Liver (tissue), 8 donors: ENCODE measurements at regions not wholly inside any gene's neighbourhood (a gene's known extent, or its start where the extent isn't known, plus 50 kb on each side); places are given as distances from the start of the nearest gene placed in this dataset.

Experiments
- DNase-seq: peaks from one replicate; pipeline ENCODE4 v3.0.0-alpha.2; 2017; ENCODE audit warnings: low spot score
- H3K27ac ChIP-seq, 2 donors: one replicate each; pipeline ENCODE4 v1.7.0; 2013; ENCODE audit warnings: inconsistent platforms in 2 of 2, low read length in 2 of 2, control low read depth in 1 of 2, low read depth in 1 of 2, mild to moderate bottlenecking in 1 of 2
- H3K27me3 ChIP-seq, 4 donors: one replicate each; pipeline versions ENCODE4 v1.6.1 to v1.7.0; 2013; ENCODE audit warnings: low read length in 3 of 4, inconsistent platforms in 1 of 4, mild to moderate bottlenecking in 1 of 4, moderate library complexity in 1 of 4; ENCODE audit not compliant: control insufficient read depth in 4 of 4, insufficient read depth in 4 of 4
- H3K36me3 ChIP-seq, 4 donors: one replicate each; pipeline versions ENCODE4 v1.6.1 to v1.7.0; 2013; ENCODE audit warnings: low read length in 3 of 4, mild to moderate bottlenecking in 3 of 4, low read depth in 1 of 4, moderate library complexity in 1 of 4; ENCODE audit not compliant: control insufficient read depth in 4 of 4, insufficient read depth in 3 of 4
- H3K4me1 ChIP-seq, 4 donors: one replicate each; pipeline versions ENCODE4 v1.6.1 to v1.7.0; 2013; ENCODE audit warnings: low read length in 3 of 4, mild to moderate bottlenecking in 3 of 4, moderate library complexity in 1 of 4; ENCODE audit not compliant: control insufficient read depth in 4 of 4, insufficient read depth in 4 of 4
- H3K4me3 ChIP-seq, 3 donors: one replicate each; pipeline versions ENCODE4 v1.6.1 to v1.7.0; 2013; ENCODE audit warnings: low read length in 3 of 3, control low read depth in 1 of 3, low read depth in 1 of 3, mild to moderate bottlenecking in 1 of 3
- H3K9ac ChIP-seq, 2 donors: one replicate each; pipeline ENCODE4 v1.7.0; 2013; ENCODE audit warnings: low read length in 2 of 2, mild to moderate bottlenecking in 2 of 2, moderate library complexity in 2 of 2, control low read depth in 1 of 2, low read depth in 1 of 2
- H3K9me3 ChIP-seq, 4 donors: one replicate each; pipeline versions ENCODE4 v1.6.1 to v1.7.0; 2013; ENCODE audit warnings: low read length in 3 of 4; ENCODE audit not compliant: control insufficient read depth in 4 of 4
- ATF3 ChIP-seq: IDR thresholded peaks from 2 replicates; pipeline ENCODE4 v1.6.1; 2016; ENCODE audit warnings: antibody characterized with exemption
- HNF4G ChIP-seq: IDR thresholded peaks from 2 replicates; pipeline ENCODE4 v1.6.1; 2016; ENCODE audit warnings: antibody characterized with exemption
- JUND ChIP-seq, 2 donors: IDR thresholded peaks; 2 replicates each; pipeline ENCODE4 v1.6.1; 2016; ENCODE audit warnings: antibody characterized with exemption in 2 of 2
- NR2F2 ChIP-seq: IDR thresholded peaks from 2 replicates; pipeline ENCODE4 v1.6.1; 2016; ENCODE audit warnings: antibody characterized with exemption
- REST ChIP-seq: IDR thresholded peaks from 2 replicates; pipeline ENCODE4 v1.6.1; 2016; ENCODE audit warnings: antibody characterized with exemption, mild to moderate bottlenecking
- RXRA ChIP-seq, 2 donors: IDR thresholded peaks; 2 replicates each; pipeline ENCODE4 v1.6.1; 2017 to 2018; ENCODE audit warnings: antibody characterized with exemption in 2 of 2, mild to moderate bottlenecking in 1 of 2
- SP1 ChIP-seq: IDR thresholded peaks from 2 replicates; pipeline ENCODE4 v1.6.1; 2018; ENCODE audit warnings: antibody characterized with exemption, mild to moderate bottlenecking
- YY1 ChIP-seq: IDR thresholded peaks from 2 replicates; pipeline ENCODE4 v1.6.1; 2016; ENCODE audit warnings: antibody characterized with exemption, mild to moderate bottlenecking
- WGBS: extraction: QIAGEN DNeasy Blood & Tissue Kit; methylation state at CpG from one replicate; pipeline ENCODE4 v1.1.7; 2013; 5-methylcytosine and 5-hydroxymethylcytosine counted together
- TF ChIP-seq, protein P1 (sequence below): IDR thresholded peaks from 2 replicates; pipeline ENCODE4 v1.6.1; 2016; ENCODE audit warnings: antibody characterized with exemption
- TF ChIP-seq, protein P2 (sequence below): fragments of 150-350 bp; IDR thresholded peaks from 2 replicates; pipeline ENCODE4 v1.5.1; 2017; ENCODE audit warnings: improper control_type of control experiment, low read depth, low read length; ENCODE audit not compliant: missing input control
- TF ChIP-seq, protein P3 (sequence below): IDR thresholded peaks from 2 replicates; pipeline ENCODE4 v1.6.1; 2016; ENCODE audit warnings: antibody characterized with exemption
- donor health status: healthy.
- donor health status: healthy.
- donor health status: healthy.
- donor health status: healthy.
- donor health status: healthy.

DNA sequence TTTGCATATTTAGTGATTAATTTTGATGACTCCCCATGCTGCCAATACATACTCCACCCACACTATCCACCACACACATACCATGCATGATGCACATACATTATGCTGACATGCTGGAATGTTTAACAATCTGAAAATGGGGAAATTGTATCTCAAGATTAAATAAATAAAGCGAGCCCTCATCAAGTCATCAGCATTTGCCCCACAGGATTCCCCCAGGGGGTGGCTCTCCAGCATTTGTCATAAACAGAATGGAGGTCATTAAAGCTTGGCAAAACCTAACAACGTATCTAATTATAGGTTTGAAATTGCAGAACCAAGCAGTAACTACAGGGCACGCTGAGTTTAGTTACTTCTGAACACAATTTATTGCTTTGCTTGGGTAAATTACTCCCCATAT is 141.2 kb upstream of the TACR1 start:
- no peak for TF ChIP-seq ATF3
- no peak for TF ChIP-seq NR2F2
- TF ChIP-seq RXRA (IDR thresholded peaks at IDR 0.05) = no peak
- H3K4me1 ChIP-seq = no peaks in the 10 kb centered on the region
- H3K9me3 ChIP-seq = no peaks in the 10 kb centered on the region
- H3K4me3 ChIP-seq = no peak overlapping the region
- WGBS = 67% methylated on average over 3 of the region's 3 CpGs
- H3K36me3 ChIP-seq = no peaks in the 10 kb centered on the region
- no peaks in the 10 kb centered on the region for H3K27me3 ChIP-seq
- H3K9ac ChIP-seq = no peak overlapping the region
- DNase-seq = no peak
- H3K27ac ChIP-seq = no peak overlapping the region

DNA sequence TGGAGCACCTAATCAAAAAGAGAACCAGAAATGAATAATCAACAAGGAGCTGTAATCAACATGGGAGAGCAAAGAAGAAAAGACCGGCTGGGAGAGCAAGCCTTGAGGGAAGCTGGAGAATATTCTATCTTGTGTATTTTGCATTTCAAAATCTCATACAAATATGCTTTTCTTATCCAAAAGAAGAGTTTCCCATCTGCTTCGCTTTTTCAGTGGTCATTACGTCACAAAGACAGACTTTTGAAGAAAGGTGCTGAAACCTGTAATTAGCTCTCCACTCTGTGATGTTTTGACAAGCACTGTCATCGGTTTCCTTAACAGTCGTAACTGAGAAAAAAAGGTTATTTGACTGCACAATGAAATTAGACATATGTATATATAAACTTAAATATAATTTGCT is 139.1 kb upstream of the TACR1 start:
- Histone ChIP-seq H3K4me1 (no peaks in the 10 kb centered on the region), H3K9ac (no peak overlapping the region), H3K27ac (no peak overlapping the region), H3K27me3 (no peaks in the 10 kb centered on the region), H3K4me3 (no peak overlapping the region), H3K36me3 (no peaks in the 10 kb centered on the region), H3K9me3 (no peaks in the 10 kb centered on the region)
- 83% methylated on average over 5 of the region's 5 CpGs for WGBS
- no peak for TF ChIP-seq JUND (IDR thresholded peaks at IDR 0.05)
- TF ChIP-seq SP1 = no peak
- TF ChIP-seq, protein P1, sequence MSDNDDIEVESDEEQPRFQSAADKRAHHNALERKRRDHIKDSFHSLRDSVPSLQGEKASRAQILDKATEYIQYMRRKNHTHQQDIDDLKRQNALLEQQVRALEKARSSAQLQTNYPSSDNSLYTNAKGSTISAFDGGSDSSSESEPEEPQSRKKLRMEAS = no peak
- TF ChIP-seq REST = no peak
- TF ChIP-seq YY1 = no peak
- TF ChIP-seq, protein P2, sequence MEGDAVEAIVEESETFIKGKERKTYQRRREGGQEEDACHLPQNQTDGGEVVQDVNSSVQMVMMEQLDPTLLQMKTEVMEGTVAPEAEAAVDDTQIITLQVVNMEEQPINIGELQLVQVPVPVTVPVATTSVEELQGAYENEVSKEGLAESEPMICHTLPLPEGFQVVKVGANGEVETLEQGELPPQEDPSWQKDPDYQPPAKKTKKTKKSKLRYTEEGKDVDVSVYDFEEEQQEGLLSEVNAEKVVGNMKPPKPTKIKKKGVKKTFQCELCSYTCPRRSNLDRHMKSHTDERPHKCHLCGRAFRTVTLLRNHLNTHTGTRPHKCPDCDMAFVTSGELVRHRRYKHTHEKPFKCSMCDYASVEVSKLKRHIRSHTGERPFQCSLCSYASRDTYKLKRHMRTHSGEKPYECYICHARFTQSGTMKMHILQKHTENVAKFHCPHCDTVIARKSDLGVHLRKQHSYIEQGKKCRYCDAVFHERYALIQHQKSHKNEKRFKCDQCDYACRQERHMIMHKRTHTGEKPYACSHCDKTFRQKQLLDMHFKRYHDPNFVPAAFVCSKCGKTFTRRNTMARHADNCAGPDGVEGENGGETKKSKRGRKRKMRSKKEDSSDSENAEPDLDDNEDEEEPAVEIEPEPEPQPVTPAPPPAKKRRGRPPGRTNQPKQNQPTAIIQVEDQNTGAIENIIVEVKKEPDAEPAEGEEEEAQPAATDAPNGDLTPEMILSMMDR = no peak
- TF ChIP-seq, protein P3, sequence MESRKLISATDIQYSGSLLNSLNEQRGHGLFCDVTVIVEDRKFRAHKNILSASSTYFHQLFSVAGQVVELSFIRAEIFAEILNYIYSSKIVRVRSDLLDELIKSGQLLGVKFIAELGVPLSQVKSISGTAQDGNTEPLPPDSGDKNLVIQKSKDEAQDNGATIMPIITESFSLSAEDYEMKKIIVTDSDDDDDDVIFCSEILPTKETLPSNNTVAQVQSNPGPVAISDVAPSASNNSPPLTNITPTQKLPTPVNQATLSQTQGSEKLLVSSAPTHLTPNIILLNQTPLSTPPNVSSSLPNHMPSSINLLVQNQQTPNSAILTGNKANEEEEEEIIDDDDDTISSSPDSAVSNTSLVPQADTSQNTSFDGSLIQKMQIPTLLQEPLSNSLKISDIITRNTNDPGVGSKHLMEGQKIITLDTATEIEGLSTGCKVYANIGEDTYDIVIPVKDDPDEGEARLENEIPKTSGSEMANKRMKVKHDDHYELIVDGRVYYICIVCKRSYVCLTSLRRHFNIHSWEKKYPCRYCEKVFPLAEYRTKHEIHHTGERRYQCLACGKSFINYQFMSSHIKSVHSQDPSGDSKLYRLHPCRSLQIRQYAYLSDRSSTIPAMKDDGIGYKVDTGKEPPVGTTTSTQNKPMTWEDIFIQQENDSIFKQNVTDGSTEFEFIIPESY = no peak
- no peak for DNase-seq

GRCh38 chr2:75337619-75338018 is 138.3 kb upstream of the TACR1 start:
- no peaks in the 10 kb centered on the region for H3K27me3 ChIP-seq
- WGBS = 80% methylated on average over 3 of the region's 3 CpGs
- no peaks in the 10 kb centered on the region for H3K4me1 ChIP-seq
- H3K36me3 ChIP-seq = no peaks in the 10 kb centered on the region
- no peak overlapping the region for H3K4me3 ChIP-seq
- DNase-seq = no peak
- H3K27ac ChIP-seq = no peak overlapping the region
- no peak overlapping the region for H3K9ac ChIP-seq
- TF ChIP-seq HNF4G = no peak
- no peaks in the 10 kb centered on the region for H3K9me3 ChIP-seq
